Thyroid gland (tissue), 4 donors: ENCODE measurements at regions not wholly inside any gene's neighbourhood (a gene's known extent, or its start where the extent isn't known, plus 50 kb on each side); places are given as distances from the start of the nearest gene placed in this dataset.

Source experiments
- DNase-seq, 2 donors: peaks; one replicate each; pipeline ENCODE4 v3.0.0-alpha.2; 2019
- H3K27ac ChIP-seq, 3 donors: fragments of 200-600 bp; sonication (generic); 1 replicate in 2 of 3; 2 replicates in 1 of 3; pipeline ENCODE4 v1.5.1; 2016 to 2019; ENCODE audit warnings: mild to moderate bottlenecking in 1 of 3, moderate library complexity in 1 of 3
- H3K27me3 ChIP-seq: fragments of 200-600 bp; sonication (generic); one replicate; pipeline ENCODE4 v1.5.1; 2019
- H3K36me3 ChIP-seq, 2 donors: fragments of 200-600 bp; sonication (generic); one replicate each; pipeline ENCODE4 v1.5.1; 2016 to 2019
- H3K4me1 ChIP-seq, 2 donors: fragments of 200-600 bp; sonication (generic); one replicate each; pipeline ENCODE4 v1.5.1; 2017 to 2019
- H3K4me3 ChIP-seq, 3 donors: fragments of 200-600 bp; sonication (generic); replicated peaks in 1 of 3; 1 replicate in 2 of 3; 2 replicates in 1 of 3; pipeline ENCODE4 v1.5.1; 2016; ENCODE audit warnings: mild to moderate bottlenecking in 1 of 3
- H3K9me3 ChIP-seq: fragments of 200-600 bp; sonication (generic); one replicate; pipeline ENCODE4 v1.5.1; 2017
- CTCF ChIP-seq, 6 experiments: fragments of 200-600 bp in 3 of 6; fragments of 450-650 bp in 3 of 6; sonication (generic) in 3 of 6; IDR thresholded peaks; one replicate each; pipeline ENCODE4 v1.5.1; 2016 to 2019; ENCODE audit warnings: antibody characterized with exemption in 6 of 6, mild to moderate bottlenecking in 2 of 6, inconsistent platforms in 1 of 6, moderate library complexity in 1 of 6
- POLR2A ChIP-seq, 2 donors: fragments of 450-650 bp; IDR thresholded peaks; one replicate each; pipeline ENCODE4 v1.6.1; 2017; ENCODE audit warnings: antibody characterized with exemption in 2 of 2, mild to moderate bottlenecking in 2 of 2, moderate library complexity in 1 of 2
- WGBS, 2 donors: methylation state at CpG; one replicate each; pipeline ENCODE4 v1.1.5; 2017; 5-methylcytosine and 5-hydroxymethylcytosine counted together
- intact Hi-C: fragments of 100-400 bp; cut with DNase I; formaldehyde crosslinking; loops from one replicate; pipeline ENCODE4 v1.15.1; 2023

GRCh38 chr9:90060256-90060655, 455.4 kb downstream of the GADD45G start:
- Histone ChIP-seq H3K4me3 (no peak overlapping the region), H3K4me1 (peaks cover 10 to 19% of the 10 kb centered on the region in 2 donors), H3K36me3 (no peaks in the 10 kb centered on the region), H3K27me3 (no peaks in the 10 kb centered on the region), H3K27ac (no peak overlapping the region), H3K9me3 (no peaks in the 10 kb centered on the region)
- TF ChIP-seq POLR2A (IDR thresholded peaks at IDR 0.05) (no peak), CTCF (IDR thresholded peaks at IDR 0.05) (no peak)
- WGBS, 2 donors: 91 to 92% methylated on average over 5 to 8 of the region's 8 CpGs
- intact Hi-C loops: no loop called here
- DNase-seq: no peak

- DNase-seq: no peak
- Histone ChIP-seq H3K4me3 (no peak overlapping the region), H3K27me3 (no peaks in the 10 kb centered on the region), H3K9me3 (no peaks in the 10 kb centered on the region), H3K4me1 (peaks cover 11 to 21% of the 10 kb centered on the region in 2 donors), H3K36me3 (no peaks in the 10 kb centered on the region), H3K27ac (no peak overlapping the region)
- TF ChIP-seq CTCF (IDR thresholded peaks at IDR 0.05) (no peak), POLR2A (IDR thresholded peaks at IDR 0.05) (no peak)
- intact Hi-C loops: no loop called here
- WGBS, 2 donors: 89 to 93% methylated on average over 1 of the region's 1 CpG
Measured at GRCh38 chr9:90061187-90061586, 456.4 kb downstream of the GADD45G start.

GRCh38 chr9:90062982-90063381, 458.2 kb downstream of the GADD45G start:
- H3K4me1 ChIP-seq: peaks cover 11 to 20% of the 10 kb centered on the region in 2 donors
- no peak overlapping the region for H3K27ac ChIP-seq
- 75 to 89% methylated on average over 1 of the region's 1 CpG for WGBS, 2 donors
- no peak overlapping the region for H3K4me3 ChIP-seq
- no peaks in the 10 kb centered on the region for H3K36me3 ChIP-seq
- intact Hi-C loops: no loop called here
- no peak for DNase-seq
- no peaks in the 10 kb centered on the region for H3K27me3 ChIP-seq
- no peaks in the 10 kb centered on the region for H3K9me3 ChIP-seq
- TF ChIP-seq CTCF (IDR thresholded peaks at IDR 0.05) (no peak), POLR2A (IDR thresholded peaks at IDR 0.05) (no peak)

- Histone ChIP-seq H3K36me3 (no peaks in the 10 kb centered on the region), H3K9me3 (no peaks in the 10 kb centered on the region), H3K4me1 (peaks cover 11 to 15% of the 10 kb centered on the region in 2 donors), H3K27me3 (no peaks in the 10 kb centered on the region), H3K27ac (peak overlapping the region in 1 of 3 donors; percentile 43), H3K4me3 (no peak overlapping the region)
- 25 to 31% methylated on average over 2 of the region's 2 CpGs for WGBS, 2 donors
- TF ChIP-seq CTCF (IDR thresholded peaks at IDR 0.05): peak in 1 of 6 experiments; percentile 12
- no peak for TF ChIP-seq POLR2A (IDR thresholded peaks at IDR 0.05)
- intact Hi-C loops: no loop called here
- peak; percentile 68 to 75 for DNase-seq
Measured at GRCh38 chr9:90064248-90064647, 459.4 kb downstream of the GADD45G start.

DNA sequence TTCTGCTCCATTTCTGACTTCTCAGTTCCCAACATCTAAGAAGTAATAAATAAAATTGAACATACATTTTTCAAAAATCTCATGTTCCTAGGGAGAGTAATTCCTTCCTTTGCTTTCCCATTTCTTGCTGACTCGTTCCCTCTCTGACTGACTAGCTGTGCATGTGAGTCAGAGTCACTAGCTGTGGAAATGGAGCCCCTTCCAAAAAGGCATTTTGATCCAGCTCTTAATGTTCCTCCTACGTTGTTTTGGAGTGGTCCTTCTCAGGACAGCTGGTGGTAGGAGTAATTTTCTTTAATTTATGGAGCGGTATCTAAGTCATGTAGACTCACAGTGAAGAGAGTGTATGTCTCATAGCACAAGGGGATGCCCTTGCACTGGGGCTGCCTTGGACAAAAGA, 460.2 kb downstream of the GADD45G start:
- intact Hi-C loops: no loop called here
- no peak for DNase-seq
- H3K36me3 ChIP-seq: no peaks in the 10 kb centered on the region
- no peaks in the 10 kb centered on the region for H3K9me3 ChIP-seq
- H3K27ac ChIP-seq: peak overlapping the region in 1 of 3 donors; percentile 43
- TF ChIP-seq CTCF (IDR thresholded peaks at IDR 0.05): no peak
- TF ChIP-seq POLR2A (IDR thresholded peaks at IDR 0.05): no peak
- no peaks in the 10 kb centered on the region for H3K27me3 ChIP-seq
- H3K4me1 ChIP-seq: peaks cover 11 to 15% of the 10 kb centered on the region in 2 donors
- WGBS, 2 donors: 63 to 73% methylated on average over 3 of the region's 3 CpGs
- H3K4me3 ChIP-seq: no peak overlapping the region
